ENCODE measurements at regions not wholly inside any gene's neighbourhood (a gene's known extent, or its start where the extent isn't known, plus 50 kb on each side); places are given as distances from the start of the nearest gene placed in this dataset.

DNA sequence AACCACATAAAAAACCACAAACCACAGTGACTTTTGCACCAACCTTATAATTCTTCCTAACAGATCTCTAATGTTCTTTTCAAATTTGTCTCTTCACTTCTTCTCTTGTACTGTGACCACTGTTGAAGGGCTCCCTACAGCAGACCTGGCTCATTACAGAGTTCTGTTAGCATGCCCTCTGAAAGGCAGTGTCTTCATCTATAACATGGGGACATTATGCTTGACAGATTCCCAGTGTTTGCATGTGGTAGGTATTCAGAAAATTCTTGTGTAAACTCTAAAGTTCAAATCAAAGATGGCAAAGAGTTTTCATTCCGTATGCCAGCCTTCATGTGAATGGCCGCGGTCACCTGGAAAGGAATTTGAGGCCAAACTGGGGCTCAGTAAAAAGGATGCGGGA lies 182.6 kb downstream of the DHX35 start:
- no peak for DNase-seq (ENCODE audit: low spot score)

- no peak for DNase-seq (ENCODE audit: low spot score)
These were observed 180.4 kb downstream of the DHX35 start for GRCh38 chr20:39142407-39143096.

GRCh38 chr20:39137299-39137698 lies 175.2 kb downstream of the DHX35 start:
- DNase-seq (ENCODE audit: low spot score), result no peak

- no peak for DNase-seq (ENCODE audit: low spot score)
These were observed 174.7 kb downstream of the DHX35 start for GRCh38 chr20:39136798-39137197.

DNA sequence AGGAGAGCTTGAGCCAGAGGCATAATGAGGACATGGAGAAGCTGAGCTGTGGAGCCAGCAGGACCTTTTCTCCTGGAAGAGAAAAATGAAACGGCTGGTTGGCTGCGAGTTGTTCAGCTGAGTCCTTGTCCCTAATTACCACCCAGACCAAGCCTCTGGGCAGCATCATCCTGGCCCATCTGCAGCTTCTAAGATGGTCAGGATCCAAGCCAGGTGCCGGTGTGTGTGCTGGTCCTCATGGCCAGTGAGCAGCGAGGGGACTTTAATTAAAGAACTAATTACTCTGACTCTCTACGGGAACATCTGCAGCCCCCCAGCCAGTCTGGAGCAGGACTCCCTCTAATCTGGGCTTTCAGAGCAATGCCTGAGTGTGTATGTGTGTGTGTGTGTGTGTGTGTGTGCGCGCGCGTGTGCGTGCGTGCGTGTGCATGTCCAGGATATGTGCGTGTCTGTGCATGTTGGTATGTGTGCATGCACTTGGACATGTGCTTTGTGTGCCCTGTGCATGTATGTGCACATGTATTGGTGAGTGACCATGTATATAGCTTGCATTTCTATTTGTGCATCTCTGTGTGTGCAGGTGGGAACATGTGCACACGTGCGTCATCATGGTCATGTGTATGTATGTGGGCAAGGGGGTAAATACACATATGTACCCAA lies 173.9 kb downstream of the DHX35 start:
- DNase-seq (ENCODE audit: low spot score), result no peak

GRCh38 chr20:39133201-39133600 lies 171.1 kb downstream of the DHX35 start:
- DNase-seq (ENCODE audit: low spot score), result no peak

- DNase-seq (ENCODE audit: low spot score), result no peak
These were observed 170.4 kb downstream of the DHX35 start for GRCh38 chr20:39132511-39132910.

DNA sequence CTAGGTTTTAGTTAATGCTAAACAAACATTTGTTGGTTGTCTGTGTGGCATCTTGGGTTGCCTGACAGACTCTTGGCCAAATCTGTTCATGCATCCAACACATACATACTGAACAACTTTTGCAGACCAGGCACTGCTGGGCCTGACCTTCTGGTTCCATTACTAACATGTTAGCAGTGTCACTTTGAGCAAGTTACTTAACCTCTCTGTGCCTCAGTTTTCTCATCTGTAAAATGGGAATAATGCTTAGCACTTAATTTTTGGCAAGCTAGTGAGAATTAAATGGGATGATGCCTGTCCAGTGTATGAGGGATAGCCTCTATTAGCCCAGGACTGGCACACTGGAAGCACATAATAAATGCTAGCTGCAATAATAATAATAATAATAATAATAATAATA lies 169.9 kb downstream of the DHX35 start:
- no peak for DNase-seq (ENCODE audit: low spot score)

DNA sequence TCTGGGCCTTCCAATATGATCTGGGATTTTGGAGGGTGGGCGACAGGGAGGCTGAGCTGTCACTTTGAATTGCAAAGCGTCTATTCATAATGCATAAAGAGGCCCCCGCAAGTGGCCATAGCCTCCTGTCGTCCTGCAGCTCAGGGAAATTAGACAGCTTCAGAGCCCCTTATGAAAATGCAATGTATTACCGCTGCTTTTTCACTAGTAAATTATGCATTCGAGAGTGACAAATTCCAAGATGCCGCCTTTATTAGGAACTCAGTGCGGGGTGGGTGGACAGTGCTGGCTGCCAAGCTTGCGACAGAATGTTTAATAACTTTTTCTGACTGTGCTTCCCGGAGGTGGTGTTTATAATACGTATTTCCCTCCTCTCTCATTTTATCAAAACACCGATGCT lies 168.5 kb downstream of the DHX35 start:
- no peak for DNase-seq (ENCODE audit: low spot score)

- DNase-seq (ENCODE audit: low spot score), result no peak
These were observed 167.4 kb downstream of the DHX35 start for GRCh38 chr20:39129523-39129922.

GRCh38 chr20:39124064-39124463 lies 161.9 kb downstream of the DHX35 start:
- no peak for DNase-seq (ENCODE audit: low spot score)

DNA sequence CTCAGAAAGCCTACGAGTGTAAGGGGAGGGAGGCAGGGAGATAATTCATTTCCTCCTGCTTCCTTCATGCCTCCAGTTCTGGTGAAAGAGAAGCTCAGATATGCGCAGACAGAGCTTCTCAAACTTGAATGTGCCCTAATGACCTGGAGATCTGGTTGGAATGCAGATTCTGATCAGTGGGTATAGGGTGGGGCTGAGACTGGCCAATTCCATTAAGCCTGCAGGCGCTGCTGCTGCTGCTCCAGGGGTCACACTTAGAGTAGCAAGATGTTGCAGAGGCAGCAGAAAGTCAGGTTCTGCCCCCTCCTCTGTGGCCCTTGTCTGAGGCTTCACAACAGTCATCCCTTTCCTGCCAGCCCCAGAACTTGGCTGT lies 161.0 kb downstream of the DHX35 start:
- DNase-seq (ENCODE audit: low spot score), result no peak

DNA sequence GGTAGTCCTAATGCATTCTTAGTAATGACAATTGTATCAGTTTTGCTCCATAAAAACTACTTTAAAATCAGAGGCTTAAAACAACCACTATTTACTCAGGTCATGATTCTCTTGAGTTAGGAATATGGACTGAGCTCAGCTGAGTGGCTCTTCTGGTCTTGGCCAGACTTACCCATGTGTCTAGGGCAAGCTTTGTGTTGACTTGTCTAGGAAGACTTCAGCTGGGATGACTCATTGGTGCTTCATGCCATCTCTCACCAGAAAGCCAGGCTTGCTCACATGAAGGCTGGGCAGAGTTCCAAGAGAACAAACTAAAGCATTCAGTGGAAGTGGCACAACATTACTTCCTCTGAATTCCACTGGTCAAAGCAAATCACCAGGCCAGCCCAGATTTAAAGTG lies 155.3 kb downstream of the DHX35 start:
- no peak for DNase-seq (ENCODE audit: low spot score)

DNA sequence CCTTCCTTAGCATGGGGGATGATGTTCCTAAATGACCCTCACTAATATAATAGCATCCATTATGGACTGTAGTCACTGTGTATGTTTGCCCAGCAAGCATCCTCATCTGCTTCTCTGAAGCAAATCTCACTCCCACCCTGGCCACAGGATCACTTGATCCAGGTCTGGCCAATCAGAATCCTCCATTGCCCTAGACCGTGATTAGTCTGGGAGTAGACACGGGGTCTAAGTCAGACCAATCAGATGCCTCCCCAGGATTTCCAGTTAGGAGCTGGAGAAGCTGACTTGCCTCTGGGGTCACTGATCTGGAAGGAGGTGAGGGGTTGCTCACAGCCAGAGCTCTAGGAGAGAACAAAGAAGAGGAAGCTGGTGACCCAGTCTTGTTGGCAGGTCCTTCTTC lies 153.9 kb downstream of the DHX35 start:
- DNase-seq (ENCODE audit: low spot score), result no peak

- peak; percentile 61 for DNase-seq (ENCODE audit: low spot score)
These were observed 150.1 kb downstream of the DHX35 start for GRCh38 chr20:39112178-39112743.

- no peak for DNase-seq (ENCODE audit: low spot score)
These were observed 149.4 kb downstream of the DHX35 start for GRCh38 chr20:39111359-39112177.

DNA sequence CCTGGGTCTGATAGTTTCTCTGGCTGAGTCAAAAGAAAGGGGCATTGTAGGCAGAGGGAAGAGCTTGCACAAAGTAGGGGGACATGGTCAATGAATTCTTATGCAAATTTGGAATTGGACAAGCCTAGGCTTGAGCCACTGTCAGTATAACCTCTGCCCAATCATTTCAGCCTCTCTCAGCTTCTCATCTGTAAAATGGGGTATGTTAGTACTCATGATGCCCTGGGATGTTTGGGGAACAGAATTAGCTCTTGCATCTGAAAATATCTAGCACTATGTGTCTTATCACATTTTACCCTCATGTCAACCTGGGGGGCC lies 148.6 kb downstream of the DHX35 start:
- no peak for DNase-seq (ENCODE audit: low spot score)

GRCh38 chr20:39109933-39110818 lies 148.0 kb downstream of the DHX35 start:
- DNase-seq (ENCODE audit: low spot score), result no peak

- peak; percentile 31 for DNase-seq (ENCODE audit: low spot score)
These were observed 146.6 kb downstream of the DHX35 start for GRCh38 chr20:39108746-39109145.

- DNase-seq (ENCODE audit: low spot score), result peak; percentile 47
These were observed 145.6 kb downstream of the DHX35 start for GRCh38 chr20:39107741-39108140.

GRCh38 chr20:39106791-39107190 lies 144.6 kb downstream of the DHX35 start:
- DNase-seq (ENCODE audit: low spot score), result no peak

DNA sequence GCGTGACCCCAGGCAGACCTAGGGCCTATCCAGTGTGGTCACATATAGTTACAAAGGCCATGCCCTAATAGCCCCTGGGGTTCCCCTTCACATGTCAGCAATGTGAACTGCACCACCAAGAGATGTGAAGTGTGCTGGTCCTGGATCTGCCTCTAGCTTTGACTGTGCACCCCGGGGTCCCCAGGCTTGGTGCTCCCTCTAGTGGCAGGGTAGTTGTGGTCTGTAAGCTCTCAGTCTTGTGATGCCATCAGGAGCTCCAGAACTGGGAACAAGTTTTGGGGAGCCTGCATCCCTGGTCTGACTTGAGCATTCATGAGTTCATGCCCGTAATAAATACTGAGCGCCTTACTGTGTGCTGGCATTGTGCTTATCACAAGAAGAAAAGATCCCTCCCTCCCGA lies 143.4 kb downstream of the DHX35 start:
- no peak for DNase-seq (ENCODE audit: low spot score)
